Astrocyte of the cerebellum (primary cell): ENCODE measurements at regions not wholly inside any gene's neighbourhood (a gene's known extent, or its start where the extent isn't known, plus 50 kb on each side); places are given as distances from the start of the nearest gene placed in this dataset.

Experiments used
- DNase-seq: peaks from one replicate; pipeline ENCODE4 v3.0.0-alpha.2; 2011; ENCODE audit warnings: low read depth
- H3K4me3 ChIP-seq: 2 replicates; pipeline ENCODE4 v1.5.1; 2011; ENCODE audit warnings: mild to moderate bottlenecking, low read depth, low read length, moderate library complexity
- in situ Hi-C: cut with HindIII; loops from 2 replicates; pipeline ENCODE4 v1.10.0; 2017; ENCODE audit warnings: low sequenced_read_pairs
- TF ChIP-seq, protein P1 (sequence below): IDR thresholded peaks from 2 replicates; pipeline ENCODE4 v1.5.1; 2012; ENCODE audit warnings: low read length, low read depth, moderate library complexity, mild to moderate bottlenecking; ENCODE audit errors: missing control alignments

DNA sequence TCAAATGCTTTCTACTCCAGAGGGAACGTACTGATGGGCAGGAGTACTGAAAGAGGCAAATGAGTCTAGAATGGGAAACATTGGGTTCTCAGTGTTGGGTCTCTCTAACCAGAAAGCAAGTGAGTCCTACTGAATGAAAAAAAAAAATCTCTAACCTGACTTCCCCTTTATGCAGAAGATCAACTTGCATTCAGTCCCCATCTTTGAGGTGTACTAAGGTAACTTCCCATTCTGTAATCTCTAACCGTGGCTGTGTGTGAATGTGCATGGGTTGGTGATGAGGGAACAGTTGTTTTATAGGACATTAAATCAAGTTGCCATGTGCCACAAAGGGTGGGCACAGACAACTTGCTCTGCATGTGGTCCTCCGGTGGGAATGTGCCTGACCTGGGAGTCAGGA lies 264.6 kb upstream of the CLINT1 start:
- no peak for DNase-seq
- no peak overlapping the region for H3K4me3 ChIP-seq
- TF ChIP-seq, protein P1, sequence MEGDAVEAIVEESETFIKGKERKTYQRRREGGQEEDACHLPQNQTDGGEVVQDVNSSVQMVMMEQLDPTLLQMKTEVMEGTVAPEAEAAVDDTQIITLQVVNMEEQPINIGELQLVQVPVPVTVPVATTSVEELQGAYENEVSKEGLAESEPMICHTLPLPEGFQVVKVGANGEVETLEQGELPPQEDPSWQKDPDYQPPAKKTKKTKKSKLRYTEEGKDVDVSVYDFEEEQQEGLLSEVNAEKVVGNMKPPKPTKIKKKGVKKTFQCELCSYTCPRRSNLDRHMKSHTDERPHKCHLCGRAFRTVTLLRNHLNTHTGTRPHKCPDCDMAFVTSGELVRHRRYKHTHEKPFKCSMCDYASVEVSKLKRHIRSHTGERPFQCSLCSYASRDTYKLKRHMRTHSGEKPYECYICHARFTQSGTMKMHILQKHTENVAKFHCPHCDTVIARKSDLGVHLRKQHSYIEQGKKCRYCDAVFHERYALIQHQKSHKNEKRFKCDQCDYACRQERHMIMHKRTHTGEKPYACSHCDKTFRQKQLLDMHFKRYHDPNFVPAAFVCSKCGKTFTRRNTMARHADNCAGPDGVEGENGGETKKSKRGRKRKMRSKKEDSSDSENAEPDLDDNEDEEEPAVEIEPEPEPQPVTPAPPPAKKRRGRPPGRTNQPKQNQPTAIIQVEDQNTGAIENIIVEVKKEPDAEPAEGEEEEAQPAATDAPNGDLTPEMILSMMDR = no peak
- in situ Hi-C loops = no loop called here

DNA sequence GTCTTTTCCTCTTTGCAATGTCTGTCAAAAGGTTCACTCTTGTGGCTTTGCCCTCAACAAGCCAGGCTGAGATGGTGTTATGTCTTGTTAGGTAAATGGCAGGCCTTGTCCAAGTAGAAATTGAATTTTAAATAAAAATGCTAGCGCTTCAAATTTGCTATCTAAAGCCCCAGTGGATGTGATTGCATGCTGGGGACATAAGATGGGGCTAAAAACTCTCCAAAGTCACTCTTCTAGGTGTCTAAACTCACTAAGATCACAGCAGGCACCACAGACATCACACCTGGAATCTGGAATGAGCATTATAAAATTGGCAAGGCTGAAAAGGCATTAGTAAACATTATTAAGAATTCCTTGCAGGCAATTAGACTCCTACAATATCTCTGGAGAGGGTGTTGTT lies 262.7 kb upstream of the CLINT1 start:
- no peak overlapping the region for H3K4me3 ChIP-seq
- in situ Hi-C loops = no loop called here
- TF ChIP-seq, protein P1 = no peak
- DNase-seq = no peak

DNA sequence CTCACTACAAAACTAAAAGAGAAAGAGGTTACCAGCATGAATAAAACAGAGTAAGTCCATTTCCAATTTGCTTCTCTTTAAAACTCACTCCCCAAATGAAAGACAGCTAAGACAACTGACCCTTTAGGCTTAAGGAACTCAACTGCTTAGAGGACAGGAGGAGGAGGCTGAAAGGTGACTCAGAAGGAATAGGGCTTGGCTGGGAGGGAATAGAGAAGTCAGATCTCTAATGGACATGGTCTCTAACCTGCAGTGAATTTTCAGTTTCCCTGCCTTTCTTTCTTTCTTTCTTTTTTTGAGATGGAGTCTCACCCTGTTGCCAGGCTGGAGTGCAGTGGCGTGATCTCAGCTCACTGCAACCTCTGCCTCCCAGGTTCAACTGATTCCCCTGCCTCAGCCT lies 261.8 kb upstream of the CLINT1 start:
- TF ChIP-seq, protein P1 = no peak
- no peak overlapping the region for H3K4me3 ChIP-seq
- in situ Hi-C loops = no loop called here
- no peak for DNase-seq

DNA sequence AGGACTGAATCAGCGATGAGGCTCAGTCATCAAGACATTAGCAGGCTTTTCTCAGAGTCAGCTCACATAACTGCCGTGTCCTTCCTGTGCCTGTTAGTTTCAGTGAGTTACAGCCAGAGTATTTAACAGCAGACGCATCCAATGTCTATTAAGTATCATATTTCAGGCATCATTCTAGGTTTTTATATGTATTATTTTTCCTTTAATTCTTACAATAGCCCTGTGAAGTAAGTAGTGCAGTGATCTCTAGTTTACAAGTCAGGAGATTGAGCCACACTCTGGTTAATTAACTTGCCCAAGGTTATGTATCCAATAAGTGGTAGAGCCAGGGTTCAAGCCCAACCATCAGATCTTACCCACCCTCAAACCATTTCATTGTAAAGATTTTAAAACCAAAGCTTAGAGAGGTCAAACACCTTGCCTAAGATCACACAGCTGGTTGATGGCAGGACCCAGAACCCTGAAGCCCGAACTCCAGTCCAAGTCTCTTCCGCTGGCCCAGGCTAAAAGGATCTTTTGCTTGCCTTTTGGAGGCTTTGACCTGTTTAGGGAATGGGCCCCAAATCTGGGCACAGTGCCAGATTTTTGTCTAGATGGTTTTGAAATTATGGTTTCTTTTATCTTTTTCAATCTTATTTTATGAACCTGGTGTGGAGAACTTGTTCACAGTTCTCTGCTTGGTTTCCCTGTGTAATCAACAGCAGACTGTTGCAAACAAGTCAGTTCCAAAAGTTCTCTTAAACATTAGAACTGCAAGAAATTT lies 261.2 kb upstream of the CLINT1 start:
- in situ Hi-C loops = no loop called here
- TF ChIP-seq, protein P1 = no peak
- H3K4me3 ChIP-seq = no peak overlapping the region
- DNase-seq = peak; percentile 90

DNA sequence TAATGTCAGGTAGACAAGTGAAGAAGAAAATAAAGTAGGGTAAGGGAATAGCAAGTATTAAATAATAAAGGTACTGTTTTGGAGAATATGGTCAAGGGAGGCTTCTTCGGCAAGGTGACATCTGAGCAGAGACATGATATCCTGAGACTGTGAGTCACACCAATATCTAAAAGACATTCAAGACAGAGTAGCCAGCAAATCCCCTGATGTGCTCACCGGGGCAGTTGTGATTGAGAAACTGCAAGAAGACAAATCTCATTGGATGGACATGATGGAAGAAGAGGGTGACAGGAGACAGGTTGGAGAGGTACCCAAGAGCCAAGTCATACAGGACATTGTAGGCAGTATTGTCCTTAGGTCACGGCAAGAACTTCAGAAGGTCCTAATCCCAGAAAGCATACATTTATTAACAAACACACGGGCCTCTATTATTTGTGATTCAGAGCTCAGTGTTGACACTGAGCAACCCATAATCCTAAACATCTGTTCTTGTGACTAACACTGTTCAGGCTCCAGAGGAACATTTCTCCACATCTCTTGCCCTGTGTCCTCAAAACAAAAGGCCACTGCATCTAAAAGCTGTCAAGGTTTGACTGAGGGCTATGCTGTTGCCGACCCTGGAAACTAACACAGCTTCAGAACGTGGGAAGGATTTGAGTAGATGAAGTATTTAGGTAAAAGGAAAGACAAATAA lies 258.7 kb upstream of the CLINT1 start:
- TF ChIP-seq, protein P1 = no peak
- H3K4me3 ChIP-seq = no peak overlapping the region
- in situ Hi-C loops = no loop called here
- no peak for DNase-seq

DNA sequence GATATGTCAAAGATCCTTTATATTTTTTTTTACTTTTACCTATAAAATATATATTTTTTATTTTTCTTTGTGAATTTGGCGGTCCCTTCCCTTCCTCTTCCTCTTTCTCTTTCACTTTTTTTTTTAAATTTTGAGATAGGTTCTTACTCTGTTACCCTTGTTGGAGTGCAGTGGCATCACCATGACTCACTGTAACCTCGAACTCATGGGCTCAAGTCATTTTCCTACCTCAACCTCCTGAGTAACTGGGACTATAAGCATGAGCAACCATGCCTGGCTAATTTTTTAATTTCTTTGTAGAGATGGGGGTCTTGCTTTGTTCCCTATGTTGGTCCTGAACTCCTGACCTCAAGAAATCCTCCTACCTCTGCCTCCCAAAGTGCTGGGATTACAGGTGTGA lies 258.0 kb upstream of the CLINT1 start:
- H3K4me3 ChIP-seq = no peak overlapping the region
- DNase-seq = no peak
- TF ChIP-seq, protein P1 = no peak
- in situ Hi-C loops = no loop called here
